ENCODE measurements at regions not wholly inside any gene's neighbourhood (a gene's known extent, or its start where the extent isn't known, plus 50 kb on each side); places are given as distances from the start of the nearest gene placed in this dataset.

GRCh38 chr18:10074728-10075127 lies 160.9 kb downstream of the VAPA start:
- no peak overlapping the region for H3K27ac Mint-ChIP-seq
- no peaks in the 10 kb centered on the region for H3K9me3 Mint-ChIP-seq
- H3K4me3 Mint-ChIP-seq: no peak overlapping the region
- peaks cover 17% of the 10 kb centered on the region for H3K27me3 Mint-ChIP-seq
- CTCF ChIA-PET: no interaction called here
- DNase-seq: no peak
- H3K4me1 Mint-ChIP-seq: peaks cover 6% of the 10 kb centered on the region
- H3K36me3 Mint-ChIP-seq: no peaks in the 10 kb centered on the region

- Mint-ChIP-seq H3K27ac (no peak overlapping the region), H3K36me3 (no peaks in the 10 kb centered on the region), H3K4me3 (no peak overlapping the region), H3K9me3 (peaks cover 2% of the 10 kb centered on the region), H3K27me3 (peaks cover 17% of the 10 kb centered on the region), H3K4me1 (peaks cover 6% of the 10 kb centered on the region)
- DNase-seq: no peak
- CTCF ChIA-PET: no interaction called here
These were observed 162.8 kb downstream of the VAPA start for GRCh38 chr18:10076502-10077030.

GRCh38 chr18:10077986-10078385 lies 164.2 kb downstream of the VAPA start:
- Mint-ChIP-seq H3K27ac (no peak overlapping the region), H3K4me3 (no peak overlapping the region), H3K36me3 (no peaks in the 10 kb centered on the region), H3K9me3 (peaks cover 13% of the 10 kb centered on the region), H3K4me1 (peaks cover 6% of the 10 kb centered on the region), H3K27me3 (peaks cover 20% of the 10 kb centered on the region)
- CTCF ChIA-PET: no interaction called here
- DNase-seq: no peak

DNA sequence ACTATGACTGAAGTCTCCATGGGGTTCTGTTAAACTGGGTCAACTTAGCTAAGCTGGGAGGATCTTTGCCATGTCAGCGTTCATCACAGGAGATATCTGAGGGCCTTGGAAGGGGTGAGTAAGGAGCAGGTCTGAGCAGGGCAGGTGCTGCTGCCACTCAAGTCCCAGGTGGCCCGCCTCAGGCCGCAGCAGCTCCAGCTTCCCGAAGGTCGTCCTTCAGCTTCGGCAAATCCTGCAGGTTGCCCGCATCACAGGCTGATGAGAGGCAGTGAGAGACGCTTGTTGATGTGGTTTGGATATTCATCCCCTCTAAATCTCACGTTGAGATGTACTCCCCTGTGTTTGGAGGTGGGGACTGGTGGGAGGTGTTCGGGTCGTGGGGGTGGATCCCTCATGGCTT lies 166.6 kb downstream of the VAPA start:
- H3K9me3 Mint-ChIP-seq: peaks cover 20% of the 10 kb centered on the region
- H3K27me3 Mint-ChIP-seq: peaks cover 4% of the 10 kb centered on the region
- CTCF ChIA-PET: no interaction called here
- no peak overlapping the region for H3K4me3 Mint-ChIP-seq
- no peaks in the 10 kb centered on the region for H3K36me3 Mint-ChIP-seq
- no peaks in the 10 kb centered on the region for H3K4me1 Mint-ChIP-seq
- H3K27ac Mint-ChIP-seq: no peak overlapping the region
- DNase-seq: no peak

GRCh38 chr18:10081492-10081891 lies 167.7 kb downstream of the VAPA start:
- DNase-seq: no peak
- H3K27ac Mint-ChIP-seq: no peak overlapping the region
- CTCF ChIA-PET: no interaction called here
- peaks cover 4% of the 10 kb centered on the region for H3K27me3 Mint-ChIP-seq
- H3K36me3 Mint-ChIP-seq: no peaks in the 10 kb centered on the region
- H3K4me3 Mint-ChIP-seq: no peak overlapping the region
- H3K9me3 Mint-ChIP-seq: peaks cover 20% of the 10 kb centered on the region
- no peaks in the 10 kb centered on the region for H3K4me1 Mint-ChIP-seq

DNA sequence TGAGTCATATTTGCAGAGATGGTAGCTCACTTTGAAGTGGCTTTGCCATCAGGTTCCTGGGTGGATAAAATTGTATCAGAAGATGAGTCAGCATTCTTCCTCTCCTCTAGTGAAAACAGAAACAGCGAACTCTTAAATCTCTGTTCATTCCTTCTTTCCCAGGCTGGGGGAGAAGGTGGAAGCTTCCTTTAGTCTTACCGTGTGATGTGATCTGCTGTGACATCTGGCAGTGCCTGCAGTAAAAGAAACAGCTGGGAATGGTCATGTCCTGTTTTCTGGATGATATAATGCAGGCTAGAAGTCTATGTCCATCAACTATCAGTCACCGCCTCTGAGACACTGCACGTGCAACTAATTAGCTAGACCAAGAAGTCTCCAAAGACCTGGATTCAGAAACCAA lies 171.6 kb downstream of the VAPA start:
- H3K4me3 Mint-ChIP-seq: no peak overlapping the region
- H3K27me3 Mint-ChIP-seq: peaks cover 11% of the 10 kb centered on the region
- no peak overlapping the region for H3K27ac Mint-ChIP-seq
- peaks cover 10% of the 10 kb centered on the region for H3K4me1 Mint-ChIP-seq
- no peaks in the 10 kb centered on the region for H3K36me3 Mint-ChIP-seq
- CTCF ChIA-PET: interaction anchor here (0.6 kb wide), 1 partner anchor 362 kb away, joined by 3 read pairs; no protein-coding TSS in a partner anchor
- peaks cover 18% of the 10 kb centered on the region for H3K9me3 Mint-ChIP-seq
- DNase-seq: no peak

DNA sequence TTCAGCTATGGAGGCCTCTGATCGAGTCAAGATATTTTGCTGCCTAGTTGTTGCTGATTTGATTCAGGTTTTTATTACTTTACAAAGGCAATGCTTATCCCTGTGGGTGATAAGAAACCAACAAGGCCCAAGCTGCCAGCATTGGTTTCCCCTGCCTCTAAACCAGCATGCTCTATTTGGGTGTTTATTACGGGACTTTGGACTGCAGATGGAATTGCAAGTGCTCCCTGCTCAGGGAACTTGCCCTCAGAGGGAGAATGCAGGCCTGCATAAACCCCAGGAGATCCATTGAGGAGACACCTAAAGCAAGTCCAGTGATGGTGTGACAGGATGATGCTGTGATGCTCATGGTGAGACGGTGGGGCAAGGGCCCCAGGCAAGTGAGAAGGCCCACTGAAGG lies 172.1 kb downstream of the VAPA start:
- Mint-ChIP-seq H3K27me3 (peaks cover 11% of the 10 kb centered on the region), H3K9me3 (peaks cover 18% of the 10 kb centered on the region), H3K36me3 (no peaks in the 10 kb centered on the region), H3K4me3 (no peak overlapping the region), H3K4me1 (peaks cover 10% of the 10 kb centered on the region), H3K27ac (no peak overlapping the region)
- CTCF ChIA-PET: interaction anchor here (0.6 kb wide), 1 partner anchor 362 kb away, joined by 3 read pairs; no protein-coding TSS in a partner anchor
- DNase-seq: no peak

GRCh38 chr18:10086458-10087210 lies 172.8 kb downstream of the VAPA start:
- no peak for DNase-seq
- Mint-ChIP-seq H3K9me3 (peaks cover 17% of the 10 kb centered on the region), H3K36me3 (no peaks in the 10 kb centered on the region), H3K4me3 (no peak overlapping the region), H3K4me1 (peaks cover 10% of the 10 kb centered on the region), H3K27me3 (peaks cover 11% of the 10 kb centered on the region), H3K27ac (no peak overlapping the region)
- CTCF ChIA-PET: no interaction called here

DNA sequence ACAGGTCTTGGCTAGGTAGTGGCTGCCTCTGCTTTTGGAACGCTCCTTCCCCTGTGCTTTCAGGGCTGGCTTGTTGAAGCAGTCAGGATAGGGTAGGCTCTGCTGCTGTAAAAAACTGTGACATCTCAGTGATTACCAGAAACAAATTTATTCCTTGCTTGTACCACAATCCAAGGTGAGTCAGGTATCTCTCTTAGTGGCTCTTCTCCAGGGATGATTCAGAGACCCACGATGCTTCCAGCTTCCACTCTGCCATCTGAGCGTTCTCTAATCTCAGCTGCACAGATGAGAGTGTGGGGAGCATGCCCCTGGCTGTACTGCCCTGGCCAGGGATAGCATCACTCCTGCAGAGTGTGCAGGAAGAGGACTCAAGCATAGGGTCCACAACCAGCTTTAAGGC lies 174.9 kb downstream of the VAPA start:
- Mint-ChIP-seq H3K9me3 (peaks cover 6% of the 10 kb centered on the region), H3K27me3 (peaks cover 7% of the 10 kb centered on the region), H3K4me1 (peaks cover 10% of the 10 kb centered on the region), H3K4me3 (no peak overlapping the region), H3K27ac (no peak overlapping the region), H3K36me3 (no peaks in the 10 kb centered on the region)
- DNase-seq: no peak
- CTCF ChIA-PET: no interaction called here

DNA sequence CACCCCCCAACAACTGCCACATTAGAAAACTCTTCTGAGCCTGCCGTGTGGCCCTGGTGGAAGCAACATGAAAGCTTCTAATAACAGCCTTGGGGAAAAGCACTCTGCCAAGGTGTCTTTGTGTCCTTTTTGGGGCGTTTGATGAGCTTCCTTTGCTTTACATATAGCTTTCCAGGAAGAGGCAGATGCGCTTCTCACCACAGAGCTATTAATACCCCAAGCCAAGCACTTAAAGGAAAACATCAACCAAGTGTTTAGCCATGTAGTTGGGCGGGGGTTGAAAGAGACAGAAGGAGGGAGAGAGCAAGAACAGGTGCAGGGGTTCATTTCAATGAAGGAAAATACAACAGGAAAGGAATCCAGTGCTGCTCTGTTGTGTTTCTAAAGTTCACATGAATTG lies 176.1 kb downstream of the VAPA start:
- peaks cover 10% of the 10 kb centered on the region for H3K4me1 Mint-ChIP-seq
- no peaks in the 10 kb centered on the region for H3K36me3 Mint-ChIP-seq
- H3K27me3 Mint-ChIP-seq: peaks cover 7% of the 10 kb centered on the region
- no peaks in the 10 kb centered on the region for H3K9me3 Mint-ChIP-seq
- peak overlapping the region; percentile 47 for H3K27ac Mint-ChIP-seq
- DNase-seq: no peak
- CTCF ChIA-PET: no interaction called here
- H3K4me3 Mint-ChIP-seq: no peak overlapping the region

DNA sequence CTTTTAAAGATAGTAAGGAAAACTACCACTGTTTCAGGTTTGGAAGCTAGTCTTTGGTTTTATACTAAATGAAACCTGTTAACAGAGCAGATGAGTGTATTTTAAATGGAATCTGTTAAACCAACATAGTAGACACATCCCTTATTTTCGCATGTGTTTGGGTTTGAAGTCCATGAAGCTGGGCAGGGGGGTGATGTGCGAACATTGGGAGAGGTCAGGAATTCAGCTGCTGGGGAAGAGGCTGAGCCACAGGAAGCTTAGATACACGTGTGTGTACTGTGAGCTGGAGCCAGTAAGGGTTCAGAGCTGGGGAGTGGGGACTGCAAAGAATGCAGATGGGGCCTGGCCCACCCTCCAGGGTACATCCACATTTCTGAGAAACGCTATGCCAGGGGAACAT lies 176.9 kb downstream of the VAPA start:
- H3K4me3 Mint-ChIP-seq: no peak overlapping the region
- peaks cover 10% of the 10 kb centered on the region for H3K4me1 Mint-ChIP-seq
- CTCF ChIA-PET: no interaction called here
- H3K36me3 Mint-ChIP-seq: no peaks in the 10 kb centered on the region
- peaks cover 7% of the 10 kb centered on the region for H3K27me3 Mint-ChIP-seq
- no peaks in the 10 kb centered on the region for H3K9me3 Mint-ChIP-seq
- DNase-seq: no peak
- no peak overlapping the region for H3K27ac Mint-ChIP-seq

DNA sequence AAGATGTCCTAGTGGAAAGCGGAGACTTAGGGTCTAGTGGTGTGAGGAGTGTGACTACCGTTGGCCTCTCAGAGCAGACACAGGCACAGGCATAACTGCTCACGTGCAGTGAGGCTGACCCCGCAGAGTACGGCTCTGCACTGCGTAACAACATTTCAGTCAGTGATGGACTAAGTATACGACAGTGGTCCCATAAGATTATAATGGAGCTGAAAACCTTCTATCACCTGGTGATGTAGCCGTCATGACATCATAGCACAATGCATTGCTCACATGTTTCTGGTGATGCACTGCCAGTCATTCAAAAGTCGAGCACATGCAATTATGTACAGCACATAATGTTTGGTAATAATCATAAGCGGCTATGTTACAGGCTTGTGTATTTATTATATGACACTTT lies 179.6 kb downstream of the VAPA start:
- Mint-ChIP-seq H3K4me3 (no peak overlapping the region), H3K27ac (no peak overlapping the region), H3K27me3 (peaks cover 7% of the 10 kb centered on the region), H3K9me3 (no peaks in the 10 kb centered on the region), H3K4me1 (peaks cover 10% of the 10 kb centered on the region), H3K36me3 (no peaks in the 10 kb centered on the region)
- DNase-seq: no peak
- CTCF ChIA-PET: no interaction called here

DNA sequence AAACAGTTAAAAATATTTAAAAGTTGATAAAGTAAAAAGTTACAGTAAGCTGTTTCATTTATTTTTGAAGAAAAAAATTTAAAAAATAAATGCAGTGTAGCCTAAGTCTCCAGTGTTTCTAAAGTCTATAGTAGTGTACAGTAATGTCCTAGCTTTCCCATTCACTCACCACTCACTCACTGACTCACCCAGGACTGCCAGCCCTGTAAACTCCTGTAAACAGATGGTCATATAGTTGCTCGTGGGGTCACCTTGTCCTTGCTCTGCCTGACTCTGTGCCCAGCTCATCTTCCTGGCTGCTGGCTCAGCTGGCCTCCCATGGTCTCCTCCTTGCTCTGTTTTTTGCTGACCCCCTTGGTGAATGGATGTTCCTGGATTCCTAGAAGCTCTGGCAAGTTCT lies 180.3 kb downstream of the VAPA start:
- no peak overlapping the region for H3K27ac Mint-ChIP-seq
- no peak overlapping the region for H3K4me3 Mint-ChIP-seq
- H3K4me1 Mint-ChIP-seq: peaks cover 9% of the 10 kb centered on the region
- CTCF ChIA-PET: no interaction called here
- no peaks in the 10 kb centered on the region for H3K9me3 Mint-ChIP-seq
- no peaks in the 10 kb centered on the region for H3K36me3 Mint-ChIP-seq
- H3K27me3 Mint-ChIP-seq: peaks cover 7% of the 10 kb centered on the region
- DNase-seq: no peak

- CTCF ChIA-PET: no interaction called here
- Mint-ChIP-seq H3K27ac (no peak overlapping the region), H3K36me3 (no peaks in the 10 kb centered on the region), H3K4me1 (peaks cover 5% of the 10 kb centered on the region), H3K27me3 (peaks cover 6% of the 10 kb centered on the region), H3K4me3 (no peak overlapping the region), H3K9me3 (no peaks in the 10 kb centered on the region)
- no peak for DNase-seq
These were observed 180.8 kb downstream of the VAPA start for GRCh38 chr18:10094655-10095054.

DNA sequence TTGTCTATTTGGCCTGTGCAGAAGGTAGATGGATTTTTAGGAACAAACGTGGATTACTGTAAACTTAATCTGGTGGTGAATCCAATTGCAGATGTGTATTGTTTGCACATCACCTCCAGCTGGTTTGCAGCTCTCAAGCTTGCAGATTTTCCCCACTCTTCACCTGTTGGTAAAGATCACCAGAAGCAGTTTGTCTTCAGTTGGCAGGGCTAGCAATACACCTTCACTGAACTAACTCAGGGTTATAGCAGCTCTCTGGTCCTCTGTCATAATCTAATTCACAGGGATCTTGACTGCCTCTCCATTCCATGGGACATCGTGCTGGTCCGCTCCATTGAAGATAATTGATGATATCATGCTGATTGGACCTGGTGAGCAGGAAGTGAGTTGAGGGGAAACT lies 181.5 kb downstream of the VAPA start:
- no peaks in the 10 kb centered on the region for H3K9me3 Mint-ChIP-seq
- H3K27me3 Mint-ChIP-seq: no peaks in the 10 kb centered on the region
- CTCF ChIA-PET: no interaction called here
- H3K36me3 Mint-ChIP-seq: no peaks in the 10 kb centered on the region
- no peak overlapping the region for H3K4me3 Mint-ChIP-seq
- DNase-seq: no peak
- no peaks in the 10 kb centered on the region for H3K4me1 Mint-ChIP-seq
- no peak overlapping the region for H3K27ac Mint-ChIP-seq
